Skeletal muscle cell (primary cell): ENCODE measurements at regions not wholly inside any gene's neighbourhood (a gene's known extent, or its start where the extent isn't known, plus 50 kb on each side); places are given as distances from the start of the nearest gene placed in this dataset.

Experiments
- DNase-seq: peaks from one replicate; pipeline ENCODE4 v3.0.0-alpha.2; 2010; ENCODE audit warnings: low read depth
- H3K4me3 ChIP-seq: 2 replicates; pipeline ENCODE4 v1.5.1; 2011; ENCODE audit warnings: low read depth, mild to moderate bottlenecking, control low read depth, low read length, moderate library complexity

GRCh38 chr13:79781829-79782540 is 301.0 kb downstream of the NDFIP2 start:
- DNase-seq, result no peak
- no peak overlapping the region for H3K4me3 ChIP-seq

GRCh38 chr13:79780240-79780639 is 299.3 kb downstream of the NDFIP2 start:
- no peak overlapping the region for H3K4me3 ChIP-seq
- no peak for DNase-seq

- DNase-seq, result peak; percentile 57
- H3K4me3 ChIP-seq, result no peak overlapping the region
Measured at GRCh38 chr13:79779761-79780160, 298.8 kb downstream of the NDFIP2 start.

GRCh38 chr13:79778741-79779460 is 297.9 kb downstream of the NDFIP2 start:
- no peak for DNase-seq
- no peak overlapping the region for H3K4me3 ChIP-seq

- no peak for DNase-seq
- no peak overlapping the region for H3K4me3 ChIP-seq
Measured at GRCh38 chr13:79777504-79777903, 296.5 kb downstream of the NDFIP2 start.

GRCh38 chr13:79776531-79777295 is 295.8 kb downstream of the NDFIP2 start:
- no peak for DNase-seq
- H3K4me3 ChIP-seq, result no peak overlapping the region

- DNase-seq, result peak; percentile 49
- no peak overlapping the region for H3K4me3 ChIP-seq
Measured at GRCh38 chr13:79775830-79776229, 294.9 kb downstream of the NDFIP2 start.

- no peak for DNase-seq
- no peak overlapping the region for H3K4me3 ChIP-seq
Measured at GRCh38 chr13:79772811-79773210, 291.9 kb downstream of the NDFIP2 start.

- H3K4me3 ChIP-seq, result no peak overlapping the region
- DNase-seq, result no peak
Measured at GRCh38 chr13:79771493-79771892, 290.5 kb downstream of the NDFIP2 start.

GRCh38 chr13:79770056-79770455 is 289.1 kb downstream of the NDFIP2 start:
- no peak overlapping the region for H3K4me3 ChIP-seq
- no peak for DNase-seq

GRCh38 chr13:79767126-79767525 is 286.2 kb downstream of the NDFIP2 start:
- DNase-seq, result no peak

GRCh38 chr13:79765331-79765730 is 284.4 kb downstream of the NDFIP2 start:
- no peak for DNase-seq
- no peak overlapping the region for H3K4me3 ChIP-seq

More at GRCh38 chr13:79767126-79767525, 286.2 kb downstream of the NDFIP2 start:
- no peak overlapping the region for H3K4me3 ChIP-seq

- peak; percentile 98 for DNase-seq
- H3K4me3 ChIP-seq, result no peak overlapping the region
Measured at GRCh38 chr13:79749984-79750551, 269.1 kb downstream of the NDFIP2 start.

- H3K4me3 ChIP-seq, result no peak overlapping the region
- DNase-seq, result no peak
Measured at GRCh38 chr13:79749566-79749965, 268.6 kb downstream of the NDFIP2 start.

GRCh38 chr13:79745081-79745480 is 264.1 kb downstream of the NDFIP2 start:
- no peak for DNase-seq
- H3K4me3 ChIP-seq, result no peak overlapping the region

- H3K4me3 ChIP-seq, result no peak overlapping the region
- DNase-seq, result no peak
Measured at GRCh38 chr13:79742923-79743322, 262.0 kb downstream of the NDFIP2 start.

- no peak for DNase-seq
- H3K4me3 ChIP-seq, result no peak overlapping the region
Measured at GRCh38 chr13:79740991-79741390, 260.0 kb downstream of the NDFIP2 start.

GRCh38 chr13:79736356-79736755 is 255.4 kb downstream of the NDFIP2 start:
- H3K4me3 ChIP-seq, result no peak overlapping the region
- no peak for DNase-seq

GRCh38 chr13:79735228-79735627 is 254.3 kb downstream of the NDFIP2 start:
- no peak for DNase-seq
- H3K4me3 ChIP-seq, result no peak overlapping the region

- no peak for DNase-seq
- H3K4me3 ChIP-seq, result no peak overlapping the region
Measured at GRCh38 chr13:79727086-79727485, 246.1 kb downstream of the NDFIP2 start.
